ENCODE measurements at regions not wholly inside any gene's neighbourhood (a gene's known extent, or its start where the extent isn't known, plus 50 kb on each side); places are given as distances from the start of the nearest gene placed in this dataset.

GRCh38 chr10:33027088-33027487, 69.1 kb upstream of the ITGB1 start:
- no peaks in the 10 kb centered on the region for H4K20me1 ChIP-seq (ENCODE audit: control insufficient read depth, insufficient read depth, insufficient read length)
- no peaks in the 10 kb centered on the region; the same call in none of the 2 replicates for H3K4me1 ChIP-seq (ENCODE audit: insufficient read depth, low read length)
- no peaks in the 10 kb centered on the region; the same call in 1 of the 2 replicates for H3K27me3 Mint-ChIP-seq (ENCODE audit: low read depth)
- H3K9ac ChIP-seq (ENCODE audit: extremely low read depth, insufficient read length, low read length), result no peak overlapping the region
- no peak overlapping the region for H3K27ac ChIP-seq (ENCODE audit: insufficient read length, low read depth, low read length)
- no peak for DNase-seq
- no peaks in the 10 kb centered on the region for H3K9me3 ChIP-seq (ENCODE audit: control insufficient read depth, low read depth, low read length)
- no peak overlapping the region for H3T11ph ChIP-seq (ENCODE audit: low read length)
- no peak overlapping the region for H3K27ac Mint-ChIP-seq
- no peaks in the 10 kb centered on the region for H3K27me3 ChIP-seq (ENCODE audit: insufficient read depth, low read length)
- no peaks in the 10 kb centered on the region; a peak in 1 of 7 replicates for H3K36me3 Mint-ChIP-seq (ENCODE audit: insufficient read depth in 1 of 3, low read depth in 3 of 3)
- H3K4me1 Mint-ChIP-seq, result peaks cover 28 to 30% of the 10 kb centered on the region in 2 experiments
- H3K4me3 Mint-ChIP-seq, result no peak overlapping the region
- no peak overlapping the region for H2AFZ ChIP-seq (ENCODE audit: low read length)
- H2BK5ac ChIP-seq (ENCODE audit: insufficient read length, low read length), result no peak overlapping the region
- TF ChIP-seq CTCF (conservative IDR thresholded peaks at IDR 0.05), result no peak
- H2BK20ac ChIP-seq (ENCODE audit: low read depth, low read length, poor library complexity, severe bottlenecking), result no peak overlapping the region
- H3K9me3 Mint-ChIP-seq, result no peaks in the 10 kb centered on the region
- no peak overlapping the region for H2BK15ac ChIP-seq (ENCODE audit: low read depth, low read length)
- no peak overlapping the region for H3K4me2 ChIP-seq (ENCODE audit: insufficient read depth, insufficient read length, low read length)
- H3K14ac ChIP-seq (ENCODE audit: insufficient read depth, low read length), result no peak overlapping the region
- H3K79me1 ChIP-seq (ENCODE audit: insufficient read depth, low read depth, low read length, poor library complexity, severe bottlenecking), result no peaks in the 10 kb centered on the region
- no CpG with 5 or more reads among the region's 6 CpGs for WGBS (ENCODE audit: extremely low coverage, insufficient read length, low lambda C conversion rate)
- H4K5ac ChIP-seq (ENCODE audit: insufficient read length, low read depth, low read length), result no peak overlapping the region
- no peak overlapping the region for H3K4ac ChIP-seq (ENCODE audit: low read depth, low read length)
- H3K18ac ChIP-seq (ENCODE audit: insufficient read length, low read depth, low read length), result no peak overlapping the region
- no peak overlapping the region for H3K56ac ChIP-seq (ENCODE audit: insufficient read length, low read depth, low read length)
- H2BK120ac ChIP-seq (ENCODE audit: low read depth, low read length, poor library complexity, severe bottlenecking), result no peak overlapping the region
- H3K79me2 ChIP-seq (ENCODE audit: insufficient read depth, low read length), result no peaks in the 10 kb centered on the region
- no peak overlapping the region for H2AK5ac ChIP-seq (ENCODE audit: insufficient read length, low read length)
- H4K91ac ChIP-seq (ENCODE audit: insufficient read length, low read depth, low read length), result no peak overlapping the region
- H3K23ac ChIP-seq (ENCODE audit: insufficient read length, low read depth, low read length), result no peak overlapping the region
- no peak overlapping the region for H4K8ac ChIP-seq (replicated peaks; ENCODE audit: insufficient read length, low read depth, low read length)
- H3K23me2 ChIP-seq (ENCODE audit: insufficient read length, low read depth, low read length, poor library complexity, severe bottlenecking), result no peaks in the 10 kb centered on the region
- no peak overlapping the region for H2BK12ac ChIP-seq (ENCODE audit: insufficient read length, low read depth, low read length)

All from H9 (cell line).